ENCODE measurements at regions not wholly inside any gene's neighbourhood (a gene's known extent, or its start where the extent isn't known, plus 50 kb on each side); places are given as distances from the start of the nearest gene placed in this dataset.

DNA sequence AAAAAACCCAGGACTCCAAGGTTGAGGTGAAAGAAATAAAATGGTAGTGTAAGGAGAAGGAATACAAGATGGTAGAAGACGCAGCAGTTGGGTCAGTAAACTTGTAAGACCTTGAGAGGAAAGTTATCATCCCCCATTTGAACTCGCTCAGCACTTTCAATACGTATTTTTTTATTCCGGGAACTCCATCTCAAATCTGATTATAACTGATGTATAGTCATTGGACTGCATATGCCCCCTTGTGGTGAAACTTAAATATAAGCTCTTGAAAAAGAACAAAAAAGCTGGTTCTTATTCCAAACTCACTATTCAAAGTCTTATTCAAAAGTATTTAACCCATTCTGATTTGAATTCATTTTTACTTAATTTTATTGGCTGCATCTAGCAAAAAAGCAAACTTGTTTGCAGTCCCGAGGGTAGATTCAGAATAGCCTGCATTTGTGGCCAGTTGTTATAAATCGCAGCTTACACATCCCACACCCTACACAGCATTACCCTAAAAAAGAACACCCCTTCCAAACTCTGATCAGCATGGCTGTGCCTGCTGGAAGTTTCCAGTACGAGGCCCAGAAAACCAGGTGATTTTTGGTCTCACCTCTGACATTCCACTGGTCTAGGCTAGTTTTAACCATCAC lies 118.0 kb downstream of the ESM1 start:
- TF ChIP-seq, protein P1, sequence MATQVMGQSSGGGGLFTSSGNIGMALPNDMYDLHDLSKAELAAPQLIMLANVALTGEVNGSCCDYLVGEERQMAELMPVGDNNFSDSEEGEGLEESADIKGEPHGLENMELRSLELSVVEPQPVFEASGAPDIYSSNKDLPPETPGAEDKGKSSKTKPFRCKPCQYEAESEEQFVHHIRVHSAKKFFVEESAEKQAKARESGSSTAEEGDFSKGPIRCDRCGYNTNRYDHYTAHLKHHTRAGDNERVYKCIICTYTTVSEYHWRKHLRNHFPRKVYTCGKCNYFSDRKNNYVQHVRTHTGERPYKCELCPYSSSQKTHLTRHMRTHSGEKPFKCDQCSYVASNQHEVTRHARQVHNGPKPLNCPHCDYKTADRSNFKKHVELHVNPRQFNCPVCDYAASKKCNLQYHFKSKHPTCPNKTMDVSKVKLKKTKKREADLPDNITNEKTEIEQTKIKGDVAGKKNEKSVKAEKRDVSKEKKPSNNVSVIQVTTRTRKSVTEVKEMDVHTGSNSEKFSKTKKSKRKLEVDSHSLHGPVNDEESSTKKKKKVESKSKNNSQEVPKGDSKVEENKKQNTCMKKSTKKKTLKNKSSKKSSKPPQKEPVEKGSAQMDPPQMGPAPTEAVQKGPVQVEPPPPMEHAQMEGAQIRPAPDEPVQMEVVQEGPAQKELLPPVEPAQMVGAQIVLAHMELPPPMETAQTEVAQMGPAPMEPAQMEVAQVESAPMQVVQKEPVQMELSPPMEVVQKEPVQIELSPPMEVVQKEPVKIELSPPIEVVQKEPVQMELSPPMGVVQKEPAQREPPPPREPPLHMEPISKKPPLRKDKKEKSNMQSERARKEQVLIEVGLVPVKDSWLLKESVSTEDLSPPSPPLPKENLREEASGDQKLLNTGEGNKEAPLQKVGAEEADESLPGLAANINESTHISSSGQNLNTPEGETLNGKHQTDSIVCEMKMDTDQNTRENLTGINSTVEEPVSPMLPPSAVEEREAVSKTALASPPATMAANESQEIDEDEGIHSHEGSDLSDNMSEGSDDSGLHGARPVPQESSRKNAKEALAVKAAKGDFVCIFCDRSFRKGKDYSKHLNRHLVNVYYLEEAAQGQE (IDR thresholded peaks at IDR 0.05; ENCODE audit: insufficient read depth in 1 of 2, low read depth in 2 of 2, low read length in 2 of 2): no peak
- no peak for TF ChIP-seq TAF1 (IDR thresholded peaks at IDR 0.05; ENCODE audit: borderline replicate concordance, insufficient read depth, low read length)
- TF ChIP-seq POLR2AphosphoS5 (IDR thresholded peaks at IDR 0.05; ENCODE audit: low read depth, low read length): no peak
- no peak for TF ChIP-seq FOXP2 (optimal IDR thresholded peaks at IDR 0.05; ENCODE audit: borderline replicate concordance, extremely low read depth, extremely low read length, insufficient read depth)

All from PFSK-1 (cell line).